Kidney tubule cell (primary cell): ENCODE measurements at regions not wholly inside any gene's neighbourhood (a gene's known extent, or its start where the extent isn't known, plus 50 kb on each side); places are given as distances from the start of the nearest gene placed in this dataset.
"Not testable (repeated sequence)": the region's sequence is repeated elsewhere in the genome, so short reads cannot be mapped to it uniquely, and the experiment has no call there.

ENCODE experiments used
- DNase-seq: peaks from one replicate; pipeline ENCODE4 v3.0.0-alpha.2; 2018; ENCODE audit warnings: low spot score

GRCh38 chr11:103584720-103585119 is 451.7 kb upstream of the DDI1 start:
- no peak for DNase-seq

GRCh38 chr11:103585401-103585800 is 451.0 kb upstream of the DDI1 start:
- no peak for DNase-seq

DNA sequence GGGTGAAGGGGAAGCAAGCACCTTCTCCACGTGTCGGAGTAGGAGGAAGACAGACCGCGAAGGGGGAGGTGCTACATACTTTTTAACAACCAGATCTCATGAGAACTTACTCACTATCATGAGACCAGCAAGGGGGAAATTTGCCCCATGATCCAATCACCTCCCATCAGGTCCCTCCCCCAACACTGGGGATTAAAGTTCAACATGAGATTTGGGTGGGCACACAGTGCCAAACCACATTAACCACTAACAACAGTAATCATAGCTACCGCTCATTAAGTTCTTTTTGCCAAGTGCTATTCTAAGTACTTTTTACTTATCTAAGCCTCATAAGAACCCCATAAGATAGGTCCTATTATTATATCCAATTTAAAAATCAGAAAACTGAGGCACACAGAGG is 450.5 kb upstream of the DDI1 start:
- peak; percentile 23 for DNase-seq

DNA sequence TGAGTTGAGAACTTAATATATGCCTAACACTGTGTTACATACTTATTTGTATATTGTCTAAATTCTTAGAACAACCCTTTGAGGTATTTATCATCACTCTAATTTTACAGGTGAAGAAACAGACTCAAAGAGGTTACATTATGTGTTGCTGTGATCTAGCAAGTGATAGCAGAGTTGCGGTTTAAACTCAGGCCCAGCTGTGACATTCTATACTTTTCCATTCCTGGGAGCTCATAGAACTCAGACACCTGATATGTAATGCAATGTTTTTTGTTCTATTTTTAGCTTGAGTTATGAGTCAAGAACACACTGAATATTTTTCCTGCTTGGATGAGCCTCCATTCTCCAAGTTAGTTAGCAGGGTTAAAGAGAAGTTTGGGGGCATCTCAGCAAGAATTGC is 449.7 kb upstream of the DDI1 start:
- peak; percentile 44 for DNase-seq

DNA sequence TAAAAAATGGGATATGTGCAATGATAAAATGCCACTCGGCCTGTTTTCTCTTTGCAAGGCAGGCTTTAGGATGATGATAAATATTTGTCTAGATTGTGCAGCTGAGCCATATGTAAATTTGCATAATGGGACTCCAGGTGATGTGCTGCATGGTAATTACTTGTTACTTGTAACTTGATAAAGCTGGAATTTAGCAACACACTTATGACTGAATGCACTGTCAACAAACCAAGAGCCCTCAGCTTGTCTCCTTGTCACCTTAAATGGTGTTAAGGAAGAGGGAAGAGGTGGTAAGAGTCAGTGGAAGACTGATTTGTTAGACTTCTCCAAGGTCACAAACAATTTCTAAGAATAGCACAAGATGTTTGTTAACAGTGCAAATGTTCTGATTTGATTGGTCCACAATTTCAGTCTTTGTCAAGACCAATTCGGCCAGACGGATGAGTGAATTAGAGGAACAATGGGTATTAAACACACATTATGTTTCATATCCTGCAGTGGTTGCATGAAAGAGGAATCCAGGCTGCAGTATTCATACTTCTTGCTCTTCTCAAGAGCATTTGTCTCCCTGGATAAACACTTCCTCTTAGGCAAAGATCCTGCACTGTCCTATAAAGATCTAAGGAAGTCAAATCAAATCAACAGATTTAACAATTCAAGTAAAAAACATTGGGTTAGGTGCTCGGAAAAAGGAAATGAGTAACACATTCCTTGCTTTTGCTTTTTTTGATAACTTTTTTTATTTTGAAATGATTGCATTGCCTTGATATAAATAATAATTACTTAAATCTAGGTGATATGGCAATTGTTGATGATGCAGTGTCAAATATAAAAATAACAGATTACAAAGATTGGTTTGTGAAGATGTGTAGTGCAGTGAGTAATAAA is 448.3 kb upstream of the DDI1 start:
- no peak for DNase-seq

DNA sequence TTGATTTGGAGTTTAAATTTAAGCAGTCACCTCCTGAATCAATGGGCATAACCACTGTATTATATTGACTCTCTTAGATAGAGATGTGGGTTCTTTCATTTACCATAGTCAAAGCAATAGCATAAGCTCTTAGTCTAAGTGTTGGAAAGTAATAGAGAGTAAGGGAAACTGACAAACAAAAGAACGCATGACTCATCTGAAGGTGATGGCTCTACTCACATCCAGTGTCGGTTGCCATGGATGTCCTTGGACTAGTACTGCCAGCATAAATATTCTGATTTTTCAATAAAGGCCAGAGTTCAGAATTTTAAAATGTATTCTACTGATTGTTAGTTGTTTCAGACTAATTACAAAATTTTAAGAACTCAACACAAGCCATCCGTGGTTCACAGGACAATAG is 444.9 kb upstream of the DDI1 start:
- DNase-seq: no peak

- peak; percentile 16 for DNase-seq
These were observed 442.2 kb upstream of the DDI1 start for GRCh38 chr11:103594283-103594682.

- DNase-seq: peak; percentile 34
These were observed 440.1 kb upstream of the DDI1 start for GRCh38 chr11:103596315-103596714.

GRCh38 chr11:103601225-103601846 is 435.1 kb upstream of the DDI1 start:
- DNase-seq: peak; percentile 64

DNA sequence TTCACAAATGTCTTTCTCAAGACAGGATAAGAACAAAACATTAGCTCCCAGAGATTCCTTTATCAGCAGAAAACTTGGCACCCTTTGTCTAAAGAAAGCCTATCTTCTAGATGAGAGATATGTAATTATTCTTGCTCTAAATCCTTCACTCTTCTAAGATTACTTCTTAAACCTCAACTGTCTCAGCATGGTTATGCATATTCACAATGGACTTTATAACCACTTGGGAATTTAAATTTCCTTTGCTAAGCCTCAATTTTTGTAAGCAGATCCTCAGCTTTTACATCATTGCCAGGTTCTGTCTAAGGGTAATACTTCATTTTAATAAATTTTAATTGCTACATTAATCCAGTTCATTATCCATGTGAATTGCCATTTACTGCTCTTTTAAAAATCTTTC is 433.6 kb upstream of the DDI1 start:
- no peak for DNase-seq

- no peak for DNase-seq
These were observed 432.1 kb upstream of the DDI1 start for GRCh38 chr11:103604310-103604709.

GRCh38 chr11:103608566-103608965 is 427.9 kb upstream of the DDI1 start:
- peak; percentile 79 for DNase-seq

GRCh38 chr11:103609117-103610066 is 427.0 kb upstream of the DDI1 start:
- peak; percentile 97 for DNase-seq

DNA sequence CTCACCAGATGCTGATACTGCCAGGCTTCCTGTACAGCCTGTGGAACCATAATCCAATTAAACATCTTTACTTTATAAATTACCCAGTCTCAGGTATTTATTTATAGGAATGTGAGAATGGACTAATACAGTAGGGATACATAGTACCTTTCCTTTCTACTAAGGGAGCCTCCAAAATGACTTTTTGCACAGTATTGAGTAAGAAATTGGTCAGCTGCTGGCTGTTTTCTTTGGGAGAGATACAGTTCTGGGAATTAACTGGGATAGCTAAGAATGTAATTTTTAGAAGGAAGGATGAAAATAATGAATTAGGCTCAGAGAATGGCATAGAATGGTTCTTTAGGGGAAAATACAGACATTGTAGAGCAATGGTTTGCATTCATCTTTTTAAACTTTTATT is 426.0 kb upstream of the DDI1 start:
- DNase-seq: no peak

- DNase-seq: peak; percentile 95
These were observed 424.7 kb upstream of the DDI1 start for GRCh38 chr11:103611526-103612260.

GRCh38 chr11:103612451-103612850 is 424.0 kb upstream of the DDI1 start:
- peak; percentile 70 for DNase-seq

GRCh38 chr11:103616586-103616985 is 419.9 kb upstream of the DDI1 start:
- not testable (repeated sequence) for DNase-seq

- DNase-seq: no peak
These were observed 417.9 kb upstream of the DDI1 start for GRCh38 chr11:103618528-103618927.

GRCh38 chr11:103619480-103619879 is 417.0 kb upstream of the DDI1 start:
- DNase-seq: peak; percentile 24

GRCh38 chr11:103619938-103620337 is 416.5 kb upstream of the DDI1 start:
- DNase-seq: no peak

GRCh38 chr11:103622296-103622695 is 414.1 kb upstream of the DDI1 start:
- DNase-seq: no peak

DNA sequence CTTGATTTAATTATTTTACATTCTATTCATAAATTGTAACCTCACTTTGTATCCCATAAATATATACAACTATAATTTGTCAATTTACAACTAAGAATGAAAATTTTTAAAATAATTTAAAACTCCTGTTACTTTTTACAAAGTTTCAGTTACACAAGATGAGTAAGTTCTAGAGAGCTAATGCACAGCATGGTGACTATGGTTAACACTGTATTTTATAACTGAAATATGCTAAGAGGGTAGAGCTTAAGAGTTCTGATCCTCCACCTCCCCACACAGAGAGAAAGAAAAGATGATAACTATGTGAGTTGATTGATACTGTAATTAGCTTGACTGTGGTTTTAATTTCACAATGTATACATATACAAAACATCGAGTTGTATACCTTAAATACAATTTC is 412.5 kb upstream of the DDI1 start:
- no peak for DNase-seq
